Ureter (tissue), 1 donor: ENCODE measurements at regions not wholly inside any gene's neighbourhood (a gene's known extent, or its start where the extent isn't known, plus 50 kb on each side); places are given as distances from the start of the nearest gene placed in this dataset.
"Not testable (repeated sequence)": the region's sequence is repeated elsewhere in the genome, so short reads cannot be mapped to it uniquely, and the experiment has no call there.

Experiments used
- DNase-seq: peaks from one replicate; pipeline ENCODE4 v3.0.0-alpha.2; 2020; ENCODE audit warnings: low spot score
- donor health status: DM: yes; HTN: yes; CAD: no.

DNA sequence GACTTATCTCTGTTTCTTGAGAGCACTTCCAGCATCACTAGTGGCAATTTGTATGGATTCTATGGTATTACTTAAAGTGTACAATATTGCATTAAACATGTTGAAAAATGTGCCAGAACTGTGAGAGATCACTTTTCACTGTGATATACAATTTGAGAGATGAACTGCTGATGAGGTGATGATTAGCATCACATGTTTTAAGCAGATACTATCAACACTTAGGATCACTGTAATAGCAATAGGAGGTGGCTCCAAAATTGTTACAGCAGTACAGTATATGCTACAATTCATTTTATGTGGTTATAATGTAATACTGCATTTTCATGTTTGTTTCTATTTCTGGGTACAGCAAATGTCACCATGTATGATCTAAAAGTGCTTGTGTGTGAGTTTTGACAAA, 570.0 kb downstream of the PTPRC start:
- no peak for DNase-seq

DNA sequence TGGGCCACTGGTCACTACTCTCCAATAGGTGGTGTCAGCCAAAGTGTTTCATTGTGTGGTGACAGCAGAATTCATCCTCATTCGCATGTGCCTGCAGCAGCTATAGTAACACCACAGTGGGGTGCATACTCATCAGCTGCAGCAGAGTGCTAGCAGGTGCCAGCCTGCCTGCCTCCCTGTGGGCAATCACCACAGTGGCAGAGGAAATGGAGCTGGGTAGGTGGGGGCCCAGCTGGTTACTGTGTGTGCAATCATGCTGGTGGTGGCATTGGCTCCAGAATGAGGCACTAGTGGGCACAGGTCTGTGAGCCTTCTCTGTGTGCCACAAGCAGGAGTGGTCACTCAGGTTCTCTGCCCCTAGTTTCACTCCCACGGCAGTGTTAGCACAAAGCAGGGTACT, 579.2 kb downstream of the PTPRC start:
- DNase-seq, result no peak

DNA sequence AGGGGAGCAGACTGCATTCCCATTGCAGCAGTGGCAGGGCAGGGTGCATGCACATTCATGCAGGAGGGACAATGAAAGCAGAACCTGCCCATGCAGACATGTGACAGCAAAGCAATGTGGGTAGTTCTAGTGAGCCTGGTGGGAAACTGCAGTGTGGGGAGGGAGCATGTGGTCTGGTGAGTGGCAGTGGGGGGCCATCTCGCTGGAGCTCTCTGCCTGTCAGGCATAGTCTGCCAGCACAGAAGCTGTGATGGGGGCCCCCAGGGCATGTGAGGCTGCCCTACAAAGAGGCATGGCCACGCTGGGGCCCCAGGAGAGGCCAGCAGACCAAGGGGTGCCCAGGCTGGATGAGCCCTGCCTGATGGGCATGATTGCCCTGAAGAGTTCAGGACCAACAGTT, 579.7 kb downstream of the PTPRC start:
- no peak for DNase-seq

DNA sequence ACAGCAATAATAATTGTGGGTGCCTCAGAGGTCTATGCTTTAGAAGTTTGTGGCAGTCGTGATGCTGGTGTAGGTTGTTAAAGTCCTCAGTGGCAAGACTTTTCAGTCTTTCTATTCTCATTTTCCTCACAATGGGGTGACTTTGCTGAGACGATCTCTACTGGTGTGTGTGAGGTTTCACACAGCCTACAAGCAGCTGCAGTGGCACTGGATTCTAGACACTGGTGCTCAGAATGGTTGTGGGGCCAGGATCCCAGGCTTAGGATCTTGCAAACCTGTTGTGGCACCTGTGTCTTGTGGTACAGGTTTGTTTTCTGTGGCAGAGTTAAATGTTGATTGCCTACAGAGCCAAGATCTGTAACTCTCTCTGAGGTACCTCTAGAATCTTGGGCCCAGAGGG, 581.2 kb downstream of the PTPRC start:
- no peak for DNase-seq

DNA sequence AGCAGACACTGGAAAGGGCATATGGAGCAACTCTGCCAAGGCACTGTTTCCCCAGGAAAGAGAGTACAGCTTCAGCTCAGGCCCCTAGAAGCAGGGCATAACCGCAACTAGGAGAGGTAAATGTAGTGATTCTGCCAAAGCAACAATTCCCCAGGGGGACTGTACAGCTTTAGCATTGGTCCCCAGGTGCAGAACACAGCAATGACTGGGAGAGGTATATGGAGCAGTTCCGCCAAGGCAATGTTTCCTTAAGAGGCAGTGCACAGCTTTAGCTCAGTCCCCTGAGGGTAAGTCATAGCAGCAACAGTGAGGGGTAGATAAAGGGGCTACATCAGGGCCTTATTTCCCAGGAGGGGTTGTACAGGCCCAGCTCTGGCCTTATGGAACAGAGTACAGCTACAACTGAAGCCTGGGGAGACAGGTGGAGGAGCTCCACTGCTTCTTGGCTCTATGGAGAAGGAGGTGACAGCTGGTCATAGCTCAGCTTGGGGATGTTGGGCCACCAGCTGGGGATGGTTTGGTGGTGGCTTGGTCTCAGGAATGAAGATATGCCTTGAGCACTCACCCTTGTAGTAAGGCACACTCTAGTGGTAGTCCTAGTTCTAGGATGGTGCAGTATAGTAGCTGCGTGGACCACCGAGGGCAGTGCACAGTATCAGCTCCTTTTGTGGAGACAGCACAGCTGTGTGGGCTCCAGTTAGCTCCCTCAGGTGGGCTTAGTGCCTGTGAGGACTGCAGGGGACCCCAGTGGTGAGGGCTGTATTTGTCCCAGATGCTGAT, 582.7 kb downstream of the PTPRC start:
- DNase-seq, result no peak

DNA sequence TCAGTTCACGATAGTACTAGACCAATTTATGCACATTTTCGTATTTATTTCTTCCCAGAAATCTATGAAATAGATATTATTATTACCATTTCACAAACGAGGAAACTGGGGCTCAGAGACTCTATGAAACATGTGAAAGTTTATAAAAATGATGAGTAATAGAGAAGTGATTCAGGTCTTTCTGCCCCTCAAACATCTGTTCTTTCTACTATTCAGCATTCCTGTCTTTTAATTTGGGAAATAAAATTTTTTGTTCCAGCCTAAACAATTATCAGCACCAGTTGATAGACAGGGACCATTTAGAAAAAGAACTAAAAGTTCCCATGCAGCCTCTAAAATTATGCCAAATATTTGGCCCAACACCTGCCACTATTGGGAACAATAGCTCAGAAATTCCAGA, 585.1 kb downstream of the PTPRC start:
- no peak for DNase-seq

- no peak for DNase-seq
Measured at GRCh38 chr1:199226163-199226562, 587.3 kb downstream of the PTPRC start.

DNA sequence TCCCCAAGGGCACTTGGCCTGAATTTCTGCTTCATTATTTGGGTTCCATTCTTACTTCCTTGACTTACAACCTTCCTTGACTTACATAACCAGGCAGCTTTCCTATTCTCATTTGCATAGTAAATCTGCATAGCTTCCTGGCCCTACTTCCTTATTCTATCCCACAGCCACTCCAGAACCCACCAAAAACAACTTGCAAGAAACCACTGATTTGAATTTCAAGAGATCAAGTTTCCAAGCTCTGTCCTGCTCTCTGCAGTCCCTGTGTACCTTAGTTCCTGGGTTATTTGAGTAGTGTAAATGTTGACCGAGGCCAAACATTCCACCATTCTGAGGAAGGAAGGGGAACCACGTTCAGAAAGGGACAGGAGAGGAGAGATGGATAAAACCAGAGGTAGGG, 603.3 kb downstream of the PTPRC start:
- no peak for DNase-seq

GRCh38 chr1:199242601-199243000, 603.8 kb downstream of the PTPRC start:
- no peak for DNase-seq

- DNase-seq, result no peak
Measured at GRCh38 chr1:199243423-199244061, 604.7 kb downstream of the PTPRC start.

GRCh38 chr1:199245946-199246345, 607.1 kb downstream of the PTPRC start:
- DNase-seq, result no peak

- DNase-seq, result no peak
Measured at GRCh38 chr1:199246716-199247115, 607.9 kb downstream of the PTPRC start.

DNA sequence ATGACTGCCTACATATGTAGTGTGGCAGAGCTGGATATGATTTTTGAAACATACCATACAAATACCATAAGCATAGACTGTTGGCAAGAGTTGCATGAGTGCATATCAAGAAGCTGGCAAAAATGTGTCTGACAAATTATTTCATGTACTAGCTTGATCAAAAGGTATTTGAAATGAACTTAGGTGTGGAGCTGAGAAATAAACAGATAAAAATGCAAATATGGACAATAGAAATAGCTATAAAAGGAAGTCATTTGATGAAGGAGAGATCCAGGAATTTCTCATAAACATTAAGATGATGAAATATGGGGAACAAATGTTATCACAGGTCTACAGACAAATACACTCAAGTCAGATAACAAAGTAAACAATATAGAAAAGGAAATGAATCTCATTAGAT, 609.1 kb downstream of the PTPRC start:
- no peak for DNase-seq

GRCh38 chr1:199254040-199254439, 615.2 kb downstream of the PTPRC start:
- DNase-seq, result not testable (repeated sequence)

DNA sequence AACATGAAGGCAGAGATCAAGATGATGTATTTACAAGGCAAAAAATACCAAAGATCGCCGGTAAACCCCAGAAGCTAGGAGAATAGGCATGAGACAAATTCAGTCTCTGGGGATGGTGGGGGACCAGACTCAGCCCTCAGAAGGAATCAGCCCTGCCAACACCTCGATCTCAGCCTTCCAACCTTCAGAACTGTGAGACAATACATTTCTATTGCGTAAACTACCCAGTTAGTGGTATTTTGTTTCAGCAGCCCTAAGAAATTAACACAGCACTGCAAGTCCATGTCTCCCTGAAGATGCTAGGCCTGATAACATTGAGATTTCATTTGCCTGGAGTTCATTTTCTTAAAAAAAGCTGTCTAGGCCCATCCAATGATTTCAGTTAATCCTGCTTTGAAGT, 622.5 kb downstream of the PTPRC start:
- DNase-seq, result no peak

- DNase-seq, result no peak
Measured at GRCh38 chr1:199264283-199264682, 625.4 kb downstream of the PTPRC start.

GRCh38 chr1:199264911-199265310, 626.1 kb downstream of the PTPRC start:
- DNase-seq, result no peak

DNA sequence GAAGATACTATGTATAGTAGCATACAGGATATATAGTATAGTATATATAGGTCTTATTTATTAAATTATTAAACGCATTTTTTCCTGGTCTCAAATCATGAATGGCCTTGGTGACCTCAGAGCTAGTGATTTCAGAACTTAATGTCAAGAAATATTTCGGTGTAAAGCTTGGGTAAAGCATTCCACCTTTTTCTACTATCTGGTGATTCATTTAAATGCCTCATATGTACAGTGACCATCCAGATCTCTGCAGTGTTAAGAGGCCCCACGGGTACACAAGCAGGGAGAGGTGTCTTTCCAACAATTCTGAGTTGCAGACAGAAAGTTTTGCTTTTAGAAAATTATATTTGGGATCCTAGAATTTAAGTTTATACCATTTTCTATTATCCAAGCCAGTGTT, 626.5 kb downstream of the PTPRC start:
- no peak for DNase-seq

DNA sequence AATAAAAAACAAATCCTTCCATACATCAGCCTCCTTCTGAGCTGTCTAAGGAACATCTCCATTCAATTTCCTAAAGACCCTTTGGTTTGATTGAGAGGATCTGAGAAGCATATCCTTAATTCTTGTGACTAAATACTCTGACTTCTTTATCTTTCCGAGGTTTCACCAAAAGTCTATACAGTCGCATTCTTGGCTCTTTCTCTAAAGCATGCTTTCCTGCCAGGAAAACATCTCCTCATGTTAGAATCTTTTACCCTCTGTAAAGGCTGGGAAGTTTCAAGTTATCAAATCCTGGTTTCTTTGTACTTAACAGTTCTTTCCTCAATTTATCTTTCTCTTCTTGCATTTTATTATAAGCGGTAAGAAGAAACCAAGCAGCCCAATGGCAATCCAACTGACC, 630.4 kb downstream of the PTPRC start:
- DNase-seq, result no peak

GRCh38 chr1:199272139-199272544, 633.3 kb downstream of the PTPRC start:
- DNase-seq, result no peak

DNA sequence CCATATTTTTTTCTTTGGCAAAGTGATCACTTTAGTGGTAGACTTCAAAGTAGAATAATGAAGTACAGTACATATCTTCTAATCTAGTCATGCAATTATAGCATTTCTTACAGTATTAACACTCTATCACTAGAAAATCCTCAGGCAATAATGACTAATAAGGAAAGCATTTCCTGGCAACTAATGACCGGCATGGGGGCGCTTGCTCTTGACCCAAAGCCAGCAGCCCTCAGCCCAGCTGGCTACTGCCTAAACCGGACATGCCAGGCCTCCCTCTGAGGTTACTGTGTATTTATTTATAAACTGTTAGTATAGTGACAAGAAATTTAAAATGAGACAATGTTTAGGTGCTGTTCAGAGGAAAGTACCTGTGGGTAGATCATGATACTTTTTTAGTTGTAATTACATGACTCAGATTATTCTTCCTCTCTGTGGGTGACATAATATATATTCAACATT, 633.8 kb downstream of the PTPRC start:
- DNase-seq, result no peak

DNA sequence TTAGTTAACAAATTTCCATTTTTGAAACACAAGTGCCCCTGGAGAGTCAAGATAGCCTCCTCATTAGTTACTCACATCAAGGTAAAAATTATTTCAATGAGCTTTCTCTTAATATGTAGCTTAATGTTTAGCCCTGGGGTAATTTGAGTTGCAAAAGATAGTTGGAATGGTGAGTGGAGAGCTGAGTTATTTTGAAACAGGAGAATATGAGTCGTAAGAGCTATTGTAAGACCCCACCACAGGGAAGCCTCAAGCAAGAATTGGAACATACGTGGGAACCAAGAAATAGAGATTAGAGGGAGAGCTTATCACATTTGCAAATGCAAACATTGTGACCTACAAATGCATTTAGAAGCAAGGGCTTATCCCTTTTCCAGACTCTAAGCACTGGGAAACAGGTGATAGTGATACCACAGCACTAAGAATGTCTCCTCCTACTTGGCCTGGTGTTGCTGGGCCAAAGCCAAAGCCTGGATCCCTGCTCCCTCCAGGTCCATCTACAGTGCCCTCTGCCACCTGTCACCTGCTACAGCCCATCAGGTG, 635.1 kb downstream of the PTPRC start:
- no peak for DNase-seq

DNA sequence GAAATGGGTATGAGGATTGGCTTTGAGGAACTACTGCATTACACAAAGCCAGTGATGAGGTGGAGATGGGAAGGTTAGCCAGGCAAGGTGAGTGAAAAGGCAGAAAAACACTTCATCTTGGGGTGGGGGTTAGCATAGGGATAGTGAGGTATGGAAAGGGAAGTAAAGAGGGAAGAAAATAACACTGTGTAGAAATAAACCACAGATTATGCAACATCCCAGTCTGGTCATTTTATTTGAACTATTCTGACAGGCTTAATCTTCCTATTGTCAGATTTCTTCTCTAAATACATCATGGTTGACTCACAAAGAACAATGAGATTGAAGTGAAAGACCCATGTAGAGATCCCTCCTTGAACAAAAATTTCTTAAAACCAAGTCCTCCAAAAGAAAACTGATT, 640.2 kb downstream of the PTPRC start:
- no peak for DNase-seq
